ENCODE measurements at regions not wholly inside any gene's neighbourhood (a gene's known extent, or its start where the extent isn't known, plus 50 kb on each side); places are given as distances from the start of the nearest gene placed in this dataset.

DNA sequence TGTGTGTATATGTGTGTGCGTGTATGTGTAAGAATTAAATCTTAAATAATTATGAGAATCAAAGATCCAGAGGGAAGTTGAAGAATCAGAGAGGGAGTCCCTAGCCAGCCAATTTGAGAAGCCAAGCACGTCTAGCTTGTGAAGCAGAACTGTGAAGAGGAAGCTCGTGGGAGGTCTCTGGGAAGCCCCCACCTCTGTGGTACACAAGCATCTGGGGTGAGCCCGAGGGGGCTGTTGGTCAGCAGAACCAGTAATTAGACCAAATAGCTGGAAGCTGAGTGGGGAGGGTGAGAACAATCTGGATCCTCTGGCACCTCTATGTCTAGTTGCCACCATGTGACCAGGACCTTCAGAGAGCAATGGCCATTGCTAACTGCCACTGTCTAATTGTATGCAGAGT, 162.7 kb upstream of the ADRA1D start:
- TF ChIP-seq, protein P1, sequence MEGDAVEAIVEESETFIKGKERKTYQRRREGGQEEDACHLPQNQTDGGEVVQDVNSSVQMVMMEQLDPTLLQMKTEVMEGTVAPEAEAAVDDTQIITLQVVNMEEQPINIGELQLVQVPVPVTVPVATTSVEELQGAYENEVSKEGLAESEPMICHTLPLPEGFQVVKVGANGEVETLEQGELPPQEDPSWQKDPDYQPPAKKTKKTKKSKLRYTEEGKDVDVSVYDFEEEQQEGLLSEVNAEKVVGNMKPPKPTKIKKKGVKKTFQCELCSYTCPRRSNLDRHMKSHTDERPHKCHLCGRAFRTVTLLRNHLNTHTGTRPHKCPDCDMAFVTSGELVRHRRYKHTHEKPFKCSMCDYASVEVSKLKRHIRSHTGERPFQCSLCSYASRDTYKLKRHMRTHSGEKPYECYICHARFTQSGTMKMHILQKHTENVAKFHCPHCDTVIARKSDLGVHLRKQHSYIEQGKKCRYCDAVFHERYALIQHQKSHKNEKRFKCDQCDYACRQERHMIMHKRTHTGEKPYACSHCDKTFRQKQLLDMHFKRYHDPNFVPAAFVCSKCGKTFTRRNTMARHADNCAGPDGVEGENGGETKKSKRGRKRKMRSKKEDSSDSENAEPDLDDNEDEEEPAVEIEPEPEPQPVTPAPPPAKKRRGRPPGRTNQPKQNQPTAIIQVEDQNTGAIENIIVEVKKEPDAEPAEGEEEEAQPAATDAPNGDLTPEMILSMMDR (IDR thresholded peaks at IDR 0.05): no peak
- TF ChIP-seq POLR2A (IDR thresholded peaks at IDR 0.05): no peak
